HG02885 (cell line): ENCODE measurements at regions not wholly inside any gene's neighbourhood (a gene's known extent, or its start where the extent isn't known, plus 50 kb on each side); places are given as distances from the start of the nearest gene placed in this dataset.

Experiments
- ATAC-seq: cut with Tn5 transposase; IDR thresholded peaks from one replicate; pipeline ENCODE4 v1.9.1; 2021; ENCODE audit warnings: mild to moderate bottlenecking; ENCODE audit not compliant: unreplicated experiment, poor library complexity

DNA sequence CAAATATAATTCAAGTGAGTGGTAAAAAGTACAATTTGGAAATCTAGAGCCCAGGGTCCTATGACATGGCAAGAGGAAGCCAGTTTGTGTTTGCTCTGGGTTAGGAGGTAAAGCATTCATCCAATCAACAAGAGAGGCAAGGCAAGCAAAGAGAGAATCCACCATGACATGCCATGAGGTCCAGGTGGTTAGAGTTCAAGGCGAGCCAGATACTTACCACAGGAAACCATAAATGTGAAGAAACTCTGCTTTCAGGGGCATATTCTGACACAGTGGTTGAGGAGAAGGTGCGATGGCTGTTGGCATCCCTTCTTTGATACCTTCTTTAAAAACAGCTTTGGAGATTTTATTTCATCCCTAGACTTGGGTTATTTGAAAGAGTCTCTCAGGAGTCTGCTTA lies 193.8 kb upstream of the MAN1A1 start:
- no peak for ATAC-seq

GRCh38 chr6:119542037-119542436 lies 192.5 kb upstream of the MAN1A1 start:
- no peak for ATAC-seq

DNA sequence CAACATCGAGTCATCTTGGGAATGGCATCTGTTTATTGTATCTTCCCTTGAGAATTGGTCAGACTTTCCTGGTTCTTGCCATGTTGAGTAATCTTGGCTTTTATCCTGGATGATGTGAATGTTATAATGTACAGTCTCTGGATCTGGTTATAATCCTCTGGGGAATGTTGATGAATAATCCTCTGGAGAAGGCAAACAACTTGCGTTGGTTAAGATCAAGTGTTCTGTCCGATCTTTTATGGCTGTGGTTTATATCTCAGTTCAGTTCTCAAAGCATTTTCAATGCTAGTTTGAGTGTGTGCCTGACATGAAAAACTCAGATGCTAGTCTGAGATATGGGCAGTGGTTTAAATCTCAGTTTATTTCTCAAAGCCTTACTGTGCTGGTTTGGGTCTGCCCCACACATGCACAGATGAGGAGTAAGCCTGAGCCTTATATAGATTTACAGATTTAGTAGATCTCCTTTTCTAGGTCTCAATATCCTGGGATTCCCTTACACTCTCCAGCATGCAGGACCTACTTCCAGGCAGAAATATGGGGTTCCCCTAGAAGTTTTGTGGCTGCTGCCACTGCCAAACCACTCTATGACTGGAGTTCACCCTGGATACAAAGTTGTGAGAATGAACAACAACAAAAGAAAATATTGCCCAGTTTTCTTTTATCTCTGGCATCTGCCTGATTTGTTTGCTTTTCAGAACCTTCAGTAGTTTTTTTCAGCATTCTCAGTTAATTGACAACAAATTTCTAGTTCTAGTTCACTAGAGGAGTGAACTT lies 191.8 kb upstream of the MAN1A1 start:
- no peak for ATAC-seq

DNA sequence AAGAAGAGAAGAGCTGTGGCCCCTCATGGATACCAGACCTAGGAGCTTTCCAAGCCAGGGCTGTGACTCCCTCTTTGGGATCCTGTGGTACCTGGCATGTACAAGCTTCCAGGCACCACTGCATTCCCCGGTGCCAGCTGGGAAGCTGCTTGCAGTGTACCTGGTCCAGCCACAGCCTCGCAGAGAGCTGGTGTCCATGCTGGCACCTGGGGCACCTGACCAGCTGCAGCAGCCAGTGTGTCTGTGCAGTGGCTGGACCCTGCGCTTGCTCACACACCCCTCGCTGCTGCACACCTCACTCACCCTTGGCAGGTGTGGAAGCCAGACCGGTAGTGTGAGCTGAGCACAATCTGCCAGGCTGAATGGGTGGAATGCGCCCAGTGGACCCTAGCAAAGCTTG lies 190.9 kb upstream of the MAN1A1 start:
- no peak for ATAC-seq

GRCh38 chr6:119539066-119539746 lies 189.6 kb upstream of the MAN1A1 start:
- ATAC-seq, result no peak

- ATAC-seq, result no peak
These were observed 187.1 kb upstream of the MAN1A1 start for GRCh38 chr6:119536666-119537065.

DNA sequence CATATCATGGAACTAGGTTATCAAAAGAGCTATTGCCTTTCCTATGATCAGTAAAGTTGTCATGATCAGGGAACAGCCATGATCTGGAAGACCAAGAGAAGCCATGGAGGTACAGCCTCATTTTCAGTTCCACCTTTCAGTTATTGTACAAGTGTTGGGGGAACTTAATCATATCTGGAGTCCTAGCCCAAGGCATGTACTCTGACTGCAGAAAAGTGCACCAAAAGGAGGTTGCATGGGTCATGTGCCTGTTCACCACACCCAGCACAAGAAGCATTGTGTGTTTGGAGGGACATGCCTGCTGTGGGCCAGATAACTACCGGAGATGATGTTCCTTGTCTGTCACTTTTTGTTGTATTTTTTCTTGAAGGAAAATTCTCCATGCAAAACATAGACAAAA lies 185.8 kb upstream of the MAN1A1 start:
- ATAC-seq, result peak; percentile 60

DNA sequence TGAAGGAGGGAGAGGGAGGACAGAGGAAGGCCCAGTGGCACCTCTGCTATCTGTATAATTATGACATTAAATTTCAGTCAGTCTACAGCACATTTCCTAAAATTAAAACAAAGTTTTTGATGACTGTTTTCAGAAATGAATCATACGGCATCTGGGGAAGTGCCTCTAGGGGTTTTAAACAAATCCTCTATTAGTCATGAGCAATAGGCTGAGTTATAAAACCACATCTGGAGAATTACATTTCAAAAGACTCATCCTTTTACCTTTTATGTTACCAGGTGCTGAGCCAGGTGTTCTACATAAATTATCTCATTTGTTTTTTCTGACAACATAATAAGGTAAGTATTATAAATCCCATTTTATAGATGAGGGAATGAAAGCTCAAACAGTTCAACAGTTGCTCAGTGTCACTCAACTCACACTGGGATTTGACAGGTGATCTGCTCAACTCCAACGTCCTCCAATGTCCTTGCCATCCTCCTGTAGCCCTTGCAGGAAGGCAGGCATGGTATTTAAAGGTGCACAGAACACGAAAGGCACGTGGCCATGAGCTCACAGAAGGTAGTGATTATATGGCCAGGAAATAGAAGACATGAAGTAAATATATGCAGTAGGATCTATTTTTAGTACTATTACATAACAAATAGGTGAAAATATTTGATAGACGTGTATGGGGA lies 184.2 kb upstream of the MAN1A1 start:
- ATAC-seq, result peak; percentile 81

DNA sequence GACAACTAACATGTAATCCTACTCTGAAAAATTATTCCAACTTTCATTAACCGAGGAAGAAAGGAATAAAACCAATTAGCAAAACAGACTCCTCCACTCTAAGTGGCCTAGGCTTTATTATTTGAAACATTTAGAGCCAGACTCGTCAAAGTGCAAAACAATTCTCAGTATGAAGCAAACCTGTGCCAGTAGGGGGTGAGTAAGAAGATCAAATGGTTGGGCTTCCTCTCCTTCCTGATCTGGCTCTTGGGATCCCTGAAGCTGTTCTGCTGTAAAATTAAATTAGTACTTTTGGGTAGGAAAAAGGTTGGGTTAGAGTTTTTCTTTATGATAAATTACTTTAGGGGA lies 177.6 kb upstream of the MAN1A1 start:
- no peak for ATAC-seq

DNA sequence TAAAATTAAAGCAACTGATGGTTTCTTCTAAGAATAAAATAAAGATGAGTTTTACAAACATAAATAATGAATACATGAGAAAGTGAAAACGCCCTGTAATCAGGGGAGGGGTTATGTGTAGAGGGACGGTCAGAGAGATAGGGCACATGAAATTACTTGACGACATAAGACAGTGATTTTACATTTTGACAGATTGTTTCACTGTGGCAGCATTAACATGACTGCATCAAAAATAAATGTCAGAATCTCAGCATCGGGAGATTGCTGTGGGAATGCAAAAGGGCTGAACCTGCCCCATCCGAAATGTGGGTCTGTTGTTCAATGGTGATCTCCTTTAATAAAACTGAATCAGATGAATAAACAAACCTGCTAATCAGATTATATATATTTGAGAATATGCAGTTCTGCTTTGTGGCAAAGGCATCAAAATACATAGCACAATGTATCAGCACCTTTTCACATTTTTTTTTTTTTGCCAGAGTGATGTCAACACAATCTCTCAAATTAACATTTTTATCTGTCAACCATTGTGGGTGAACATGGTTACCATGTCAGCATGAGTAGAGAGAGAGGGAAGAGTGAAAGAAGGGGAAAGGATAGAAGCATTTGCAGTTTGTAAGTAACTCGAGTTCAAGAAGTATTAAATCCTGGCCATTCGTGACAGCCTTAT lies 177.1 kb upstream of the MAN1A1 start:
- no peak for ATAC-seq

GRCh38 chr6:119524410-119524809 lies 174.8 kb upstream of the MAN1A1 start:
- ATAC-seq, result no peak

DNA sequence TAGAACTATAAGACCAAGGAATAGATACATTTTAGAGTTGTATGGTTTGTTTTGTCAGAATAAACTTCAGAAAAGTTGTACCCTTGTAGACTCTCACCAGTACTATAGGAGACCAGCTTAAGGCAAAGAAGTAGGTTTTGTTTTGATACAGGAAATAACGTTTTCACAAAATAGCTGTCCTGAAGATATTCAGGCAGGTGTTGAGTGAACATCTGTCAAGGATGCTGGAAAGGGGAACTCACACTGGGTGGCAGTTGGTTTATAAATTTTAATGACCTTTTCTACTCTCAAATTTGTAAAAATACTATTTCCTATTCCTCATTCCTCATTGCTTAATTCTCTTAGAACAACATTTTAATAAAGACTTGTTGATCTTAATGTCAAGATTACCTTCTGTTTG lies 174.0 kb upstream of the MAN1A1 start:
- ATAC-seq, result no peak

DNA sequence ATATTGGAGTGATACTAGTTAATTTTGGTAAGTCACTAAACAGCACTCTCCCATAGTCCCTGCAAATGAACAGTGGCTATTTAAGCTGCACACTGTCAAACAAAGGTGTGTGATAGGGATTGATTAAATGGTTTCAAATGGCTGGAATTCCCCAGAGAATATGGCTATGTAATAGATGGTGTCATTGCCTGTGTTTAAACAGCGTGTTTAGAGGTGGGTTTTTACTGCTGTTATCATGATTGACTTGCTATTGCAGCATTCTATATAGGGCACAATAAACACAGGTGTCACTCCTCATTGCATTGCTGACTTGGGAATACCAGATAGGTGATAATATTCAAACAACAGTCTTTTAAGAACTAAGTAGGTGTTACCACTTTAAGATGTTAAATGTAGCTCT lies 171.7 kb upstream of the MAN1A1 start:
- no peak for ATAC-seq

DNA sequence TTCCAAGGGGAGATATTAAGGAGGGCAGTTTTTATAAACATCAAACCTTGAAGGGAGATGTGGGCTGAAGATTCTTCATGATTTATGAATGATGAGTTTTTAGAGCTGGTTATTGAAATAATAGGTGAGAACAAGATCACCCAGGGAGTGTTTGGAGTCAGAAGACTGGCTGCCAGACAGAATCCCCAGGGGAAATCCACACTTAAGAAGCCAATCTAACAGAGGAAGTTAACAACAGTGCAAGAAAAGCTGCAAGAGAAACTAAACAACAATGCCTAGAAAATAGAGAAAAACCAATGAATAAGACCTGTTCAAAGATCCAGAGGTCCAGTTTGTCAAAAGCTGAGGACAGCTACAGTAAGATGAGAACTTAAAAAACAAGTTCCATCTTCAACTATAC lies 167.9 kb upstream of the MAN1A1 start:
- ATAC-seq, result peak; percentile 83

- no peak for ATAC-seq
These were observed 164.8 kb upstream of the MAN1A1 start for GRCh38 chr6:119514345-119514744.

GRCh38 chr6:119511024-119511423 lies 161.5 kb upstream of the MAN1A1 start:
- ATAC-seq, result no peak

DNA sequence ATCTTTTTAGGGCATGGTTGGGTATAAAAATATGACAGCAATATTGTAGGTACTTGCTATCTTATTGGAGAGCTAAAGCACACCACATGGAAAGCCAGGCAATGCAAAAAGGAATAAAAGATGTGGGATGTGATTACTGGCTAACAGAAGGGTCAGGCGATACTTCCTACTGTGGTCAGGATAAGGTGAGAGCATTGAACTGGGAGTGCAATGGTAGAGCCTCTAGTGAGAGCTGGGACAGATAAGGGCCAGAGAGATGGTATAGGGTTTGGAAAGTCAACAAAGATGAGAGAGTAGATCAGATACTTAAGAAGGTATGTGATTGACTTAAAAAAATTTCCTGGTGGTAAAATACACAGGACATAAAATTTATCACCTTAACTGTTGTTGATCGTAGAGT lies 160.7 kb upstream of the MAN1A1 start:
- ATAC-seq, result no peak

DNA sequence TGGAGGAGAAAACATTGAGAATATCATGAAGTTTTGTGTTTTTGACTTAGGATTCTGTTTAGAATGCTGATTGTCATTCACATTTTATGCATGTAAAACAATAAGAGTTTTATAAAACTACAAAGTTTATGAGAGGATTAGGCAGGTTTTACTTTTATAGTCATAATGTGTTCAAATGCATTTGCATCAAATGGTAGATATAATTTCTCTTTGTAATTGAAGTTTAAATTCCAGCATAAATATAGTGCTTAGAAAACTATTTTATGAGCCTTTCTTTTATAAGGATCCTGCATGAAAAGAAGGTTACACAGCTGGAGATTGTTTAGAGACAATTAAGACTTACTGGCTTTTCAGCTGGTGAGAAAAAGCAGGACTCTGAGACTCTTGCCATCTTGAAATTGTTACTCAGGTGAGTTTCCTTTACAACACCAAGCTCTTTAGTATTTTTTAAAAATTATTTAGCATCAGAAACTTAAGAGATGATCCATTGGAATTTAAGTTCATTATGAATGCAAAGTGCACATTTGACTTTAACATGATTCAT lies 157.1 kb upstream of the MAN1A1 start:
- no peak for ATAC-seq

GRCh38 chr6:119501798-119502483 lies 152.4 kb upstream of the MAN1A1 start:
- peak; percentile 76 for ATAC-seq

GRCh38 chr6:119499797-119500196 lies 150.2 kb upstream of the MAN1A1 start:
- ATAC-seq, result no peak
